Fibroblast of the conjunctiva (primary cell): ENCODE measurements at regions not wholly inside any gene's neighbourhood (a gene's known extent, or its start where the extent isn't known, plus 50 kb on each side); places are given as distances from the start of the nearest gene placed in this dataset.
"Not testable (repeated sequence)": the region's sequence is repeated elsewhere in the genome, so short reads cannot be mapped to it uniquely, and the experiment has no call there.

Experiments
- DNase-seq: peaks from one replicate; pipeline ENCODE4 v3.0.0-alpha.2; 2010; ENCODE audit warnings: low read depth

DNA sequence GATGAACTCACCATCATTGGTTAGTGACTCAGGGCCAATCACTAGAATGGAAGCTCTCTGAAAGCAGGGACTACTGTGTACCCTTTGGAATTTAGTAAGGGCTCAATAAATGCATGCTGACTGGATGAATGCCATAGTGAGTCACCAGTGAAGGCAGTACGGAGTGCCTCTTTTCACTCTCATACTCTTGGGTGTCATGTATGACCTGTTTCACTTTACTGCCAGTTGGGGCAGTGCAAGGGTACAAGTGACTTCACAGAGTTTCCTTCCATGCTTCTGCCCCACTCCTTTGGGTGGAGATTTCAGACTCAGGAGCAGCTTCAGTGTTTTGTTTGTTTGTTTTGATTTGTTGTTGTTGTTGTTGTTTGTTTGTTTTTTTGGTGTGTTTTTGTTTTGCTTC is 57.7 kb downstream of the SOX3 start:
- no peak for DNase-seq

DNA sequence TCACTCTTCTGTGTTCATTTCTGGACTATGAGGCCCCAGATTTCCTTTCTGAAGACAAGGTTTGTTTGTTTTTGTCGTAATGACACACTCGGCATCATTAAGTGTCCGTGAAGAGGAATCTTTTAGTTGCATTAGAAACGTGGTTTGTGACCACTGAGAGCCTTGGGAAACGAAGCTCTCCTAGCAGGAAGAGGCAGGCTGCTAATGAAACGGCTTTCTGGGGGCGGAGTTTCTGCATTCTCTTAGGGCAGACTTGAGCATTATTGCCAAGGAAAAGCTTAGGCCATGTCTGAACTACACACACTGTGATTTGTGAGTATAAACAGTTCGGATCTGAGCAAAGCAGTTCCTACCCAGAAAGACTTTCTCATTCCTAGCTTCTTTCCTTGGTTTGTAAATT is 64.0 kb downstream of the SOX3 start:
- no peak for DNase-seq

DNA sequence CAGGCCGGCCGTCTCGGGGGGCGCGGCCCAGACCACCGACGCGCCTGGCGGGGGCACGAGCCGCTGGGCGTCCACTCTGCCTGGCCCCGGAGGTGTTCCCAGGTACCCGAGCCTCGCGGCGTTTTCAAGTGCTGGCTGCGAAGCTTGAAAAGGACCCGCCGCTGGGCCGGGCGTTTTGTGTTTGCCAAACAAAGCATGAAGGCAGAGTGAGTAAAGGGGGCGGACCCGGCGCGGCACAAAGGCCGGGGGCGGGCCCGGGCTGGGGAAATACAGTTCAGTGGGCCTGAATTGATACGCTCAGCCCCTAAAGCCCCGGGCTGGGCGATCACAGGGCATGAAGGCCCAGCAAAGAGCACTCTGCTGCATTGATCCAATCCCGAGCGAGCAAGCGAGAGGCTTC is 65.4 kb downstream of the SOX3 start:
- DNase-seq: no peak

DNA sequence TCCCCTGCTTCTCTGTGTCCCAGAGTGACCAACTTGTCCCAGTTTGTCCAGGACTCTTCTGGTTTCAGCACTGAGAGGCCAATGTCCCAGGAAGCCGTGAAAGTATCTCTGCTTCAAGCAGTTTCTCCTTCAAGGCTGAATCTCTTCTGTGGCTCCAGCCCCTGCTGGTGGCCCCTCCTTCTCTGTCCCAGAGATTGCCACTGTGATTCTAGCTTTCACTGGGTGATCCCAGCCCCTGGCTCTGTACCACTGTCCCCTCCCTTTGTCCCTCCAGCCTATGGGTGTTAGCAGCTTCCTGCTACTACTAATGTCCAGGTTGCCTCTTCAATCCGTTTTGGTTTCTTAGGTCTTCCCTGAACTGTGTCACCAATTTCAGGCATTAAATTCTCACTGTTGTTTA is 70.5 kb downstream of the SOX3 start:
- no peak for DNase-seq

DNA sequence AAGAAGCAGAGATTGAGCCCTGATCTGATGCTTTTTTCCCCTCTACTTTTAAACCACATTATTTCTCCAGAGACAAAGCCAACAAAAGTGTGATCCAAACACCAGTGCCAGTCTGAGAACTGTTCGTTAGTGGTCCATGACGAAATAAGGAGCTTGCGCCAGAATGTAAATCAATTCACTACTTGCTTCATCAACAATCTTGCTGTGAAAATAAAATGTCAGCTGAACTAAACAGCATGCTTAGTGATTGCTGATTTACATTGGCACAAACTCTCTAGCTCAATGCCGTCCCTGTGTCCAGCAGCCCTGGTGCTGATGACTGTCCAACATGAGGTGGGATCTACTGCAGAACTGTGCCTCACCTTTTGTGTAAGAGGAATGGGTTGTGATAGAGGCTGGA is 71.3 kb downstream of the SOX3 start:
- no peak for DNase-seq

DNA sequence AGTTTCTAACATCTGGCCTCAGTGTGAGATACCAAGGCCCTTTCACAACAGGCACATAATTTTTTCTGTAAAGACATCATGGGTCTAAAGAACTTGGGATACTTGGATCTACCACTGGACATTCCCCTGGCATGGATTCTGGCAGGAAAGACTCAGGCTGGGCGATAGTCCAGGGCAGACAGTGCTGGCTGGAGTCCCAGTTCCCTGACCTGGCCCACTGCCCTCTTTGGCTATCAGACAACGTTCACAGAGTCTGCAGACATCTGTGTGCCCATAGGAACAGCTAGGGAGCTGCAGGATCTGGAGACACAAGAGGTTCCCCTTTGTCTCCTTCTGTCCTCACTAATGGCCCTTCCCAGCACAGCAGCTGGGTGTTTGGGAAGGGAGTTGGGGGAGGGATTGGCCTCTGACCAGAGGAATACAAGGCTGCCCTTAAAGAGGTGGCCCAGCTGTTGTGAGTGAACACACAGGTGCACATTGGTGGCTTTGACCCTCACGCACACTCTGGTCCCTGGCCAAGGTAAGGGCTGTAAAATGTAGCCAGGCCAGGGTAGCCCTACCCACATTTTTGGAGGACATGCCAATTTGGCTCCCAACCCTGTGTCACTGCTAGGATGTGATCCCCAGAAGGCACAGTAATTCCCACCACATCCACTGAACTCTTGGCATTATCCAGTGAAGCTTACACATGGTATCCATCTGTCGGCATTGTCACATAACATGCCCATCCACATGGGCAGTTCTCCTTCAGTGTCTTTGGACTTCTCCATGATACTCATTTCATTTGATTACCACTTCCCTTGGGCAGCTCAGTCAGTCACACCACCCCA is 72.3 kb downstream of the SOX3 start:
- DNase-seq: no peak

DNA sequence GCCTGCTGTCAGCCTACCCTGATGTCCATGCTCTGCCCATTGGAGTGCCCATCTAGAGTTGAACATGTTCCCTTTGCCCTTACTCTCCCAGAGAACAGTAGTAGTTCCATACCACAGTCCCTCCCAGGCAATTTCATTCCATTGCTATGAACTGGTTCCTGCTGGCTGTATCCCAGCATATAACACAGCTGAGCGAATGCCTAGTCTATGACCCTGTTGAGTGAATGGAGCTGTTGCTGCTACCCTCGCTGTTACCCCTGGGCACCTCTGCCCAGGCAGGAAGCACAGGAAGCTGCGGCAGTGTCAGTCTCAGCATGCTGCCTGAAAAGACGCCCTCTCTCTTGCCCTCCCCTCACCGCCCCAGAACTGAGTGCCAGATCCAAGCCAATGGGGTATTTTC is 73.3 kb downstream of the SOX3 start:
- DNase-seq: no peak

DNA sequence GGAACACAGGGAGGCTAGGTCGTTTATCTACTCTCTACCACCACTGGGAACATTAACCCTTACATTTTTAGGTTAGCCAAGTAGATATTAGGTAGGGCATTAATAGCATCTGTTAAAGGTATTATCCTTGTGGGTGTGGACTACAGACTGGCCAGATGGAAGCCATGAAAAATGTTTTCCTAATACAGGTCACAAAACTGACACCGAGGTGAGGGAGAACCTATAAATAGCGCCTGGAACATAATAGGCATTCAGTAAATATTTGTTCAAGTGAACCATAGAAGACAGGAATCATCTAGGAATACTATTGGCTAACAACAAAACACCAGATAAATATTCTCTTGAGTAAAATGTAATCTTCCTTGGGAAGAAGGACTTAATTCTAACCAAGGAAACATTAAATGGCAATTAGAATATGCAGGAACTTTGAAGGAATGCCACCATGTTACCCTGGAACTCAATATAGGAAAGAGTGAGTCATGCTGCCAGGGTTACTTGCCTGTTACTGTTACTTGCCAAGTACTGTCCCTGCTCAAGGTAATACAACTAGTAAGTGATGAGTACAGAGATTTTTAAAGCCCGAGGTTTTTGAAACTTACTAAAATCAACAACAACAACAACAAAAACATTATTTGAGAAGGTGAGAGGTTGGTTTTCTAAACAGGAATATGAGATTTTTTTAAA is 79.0 kb downstream of the SOX3 start:
- DNase-seq: no peak

DNA sequence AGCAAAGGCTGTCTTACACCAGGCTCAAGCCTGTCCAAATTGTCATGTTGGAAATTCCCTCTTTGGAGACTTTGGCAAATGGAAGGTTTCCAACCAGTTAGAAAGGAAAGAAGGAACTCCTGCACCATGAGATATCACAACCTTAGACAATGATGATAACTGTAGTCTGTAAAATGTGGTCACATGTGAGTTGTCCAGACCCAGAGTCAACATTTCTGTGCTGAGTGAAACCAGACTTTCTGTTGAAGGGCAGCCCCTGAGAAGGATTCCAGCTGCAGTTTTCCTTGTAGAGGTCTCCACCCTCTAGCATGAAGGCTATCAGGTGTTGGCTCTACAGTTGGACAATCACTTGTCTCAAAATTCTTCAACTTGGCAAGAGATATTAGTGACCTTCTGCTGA is 82.4 kb downstream of the SOX3 start:
- DNase-seq: no peak

DNA sequence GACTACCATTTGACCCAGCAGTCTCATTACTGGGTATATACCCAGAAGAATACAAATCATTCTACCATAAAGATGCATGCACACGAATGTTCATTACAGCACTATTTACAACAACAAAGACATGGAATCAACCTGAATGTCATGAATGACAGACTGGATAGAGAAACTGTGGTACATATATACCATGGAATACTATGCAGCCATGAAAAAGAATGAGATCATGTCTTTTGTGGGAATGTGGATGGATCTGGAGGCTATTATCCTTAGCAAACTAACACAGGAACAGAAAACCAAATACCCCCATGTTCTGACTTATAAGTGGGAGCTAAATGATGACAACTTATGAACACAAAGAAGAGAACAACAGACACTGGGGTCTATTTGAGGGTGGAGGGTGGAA is 102.7 kb downstream of the SOX3 start:
- DNase-seq: not testable (repeated sequence)

DNA sequence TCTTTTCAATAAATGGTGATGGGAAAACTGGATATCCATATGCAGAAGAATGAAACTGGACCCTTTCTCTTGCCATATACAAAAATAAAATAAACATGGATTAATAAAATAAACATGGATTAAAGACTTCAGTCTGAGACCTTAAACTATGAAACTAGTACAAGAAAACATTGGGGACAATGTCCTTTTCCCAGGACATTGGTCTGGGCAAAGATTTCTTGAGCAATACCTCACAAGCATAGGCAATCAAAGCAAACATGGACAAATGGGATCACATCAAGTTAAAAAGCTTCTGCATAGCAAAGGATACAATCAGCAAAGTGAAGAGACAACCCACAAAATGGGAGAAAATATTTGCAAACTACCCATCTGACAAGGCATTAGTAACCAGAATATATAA is 108.5 kb downstream of the SOX3 start:
- not testable (repeated sequence) for DNase-seq

DNA sequence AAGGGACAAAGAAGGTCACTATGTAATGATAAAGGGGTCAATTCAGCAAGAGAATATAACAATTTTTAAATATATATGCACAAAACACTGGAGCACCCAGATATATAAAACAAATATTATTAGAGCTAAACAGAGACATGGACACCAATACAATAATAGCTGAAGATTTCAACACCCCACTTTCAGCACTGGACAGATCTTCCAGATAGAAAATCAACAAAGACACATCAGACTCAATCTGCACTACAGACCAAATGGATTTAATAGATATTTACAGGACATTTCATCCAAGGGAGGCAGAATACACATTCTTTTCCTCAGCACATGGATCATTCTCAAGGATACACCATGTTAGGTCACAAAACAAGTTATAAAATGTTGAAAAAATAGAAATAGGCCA is 111.4 kb downstream of the SOX3 start:
- DNase-seq: no peak

DNA sequence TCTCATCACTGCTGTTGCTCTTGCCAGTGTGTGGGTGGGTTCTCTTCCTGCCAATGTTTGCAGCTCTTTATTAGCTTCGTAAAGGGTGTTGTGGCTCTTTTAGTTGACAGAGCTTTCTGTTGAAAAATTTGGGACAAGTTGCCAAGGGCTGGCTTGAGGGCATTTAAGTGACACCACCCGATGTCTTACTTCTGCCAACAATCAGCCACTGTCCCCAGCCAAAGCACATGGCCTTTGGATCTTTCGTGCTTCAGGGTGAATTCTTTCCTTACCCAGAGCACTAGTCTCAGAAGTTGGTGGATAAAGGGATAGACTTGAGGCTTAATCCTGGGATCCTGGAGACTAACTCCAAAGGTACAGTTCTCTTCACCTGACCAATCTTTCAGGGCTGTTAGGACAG is 113.6 kb downstream of the SOX3 start:
- no peak for DNase-seq

DNA sequence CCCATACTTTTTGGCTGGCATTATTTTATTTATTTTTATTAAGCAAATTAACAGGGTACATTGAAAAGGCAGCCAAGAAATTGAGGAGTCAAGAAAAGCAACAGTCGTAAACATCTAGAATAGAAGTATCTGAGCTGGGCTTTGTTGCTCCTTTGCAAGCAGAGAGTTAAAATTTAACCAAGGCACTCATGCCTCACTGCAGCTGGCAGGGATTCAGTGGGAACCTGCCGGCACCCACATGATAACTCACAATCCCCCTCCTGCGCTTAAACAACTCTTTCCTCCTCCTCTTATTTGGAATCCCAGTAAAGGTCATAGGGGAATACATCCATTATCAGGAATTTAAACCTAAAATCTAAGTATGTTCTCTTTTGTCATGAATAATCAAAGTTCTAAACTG is 115.5 kb downstream of the SOX3 start:
- DNase-seq: no peak

DNA sequence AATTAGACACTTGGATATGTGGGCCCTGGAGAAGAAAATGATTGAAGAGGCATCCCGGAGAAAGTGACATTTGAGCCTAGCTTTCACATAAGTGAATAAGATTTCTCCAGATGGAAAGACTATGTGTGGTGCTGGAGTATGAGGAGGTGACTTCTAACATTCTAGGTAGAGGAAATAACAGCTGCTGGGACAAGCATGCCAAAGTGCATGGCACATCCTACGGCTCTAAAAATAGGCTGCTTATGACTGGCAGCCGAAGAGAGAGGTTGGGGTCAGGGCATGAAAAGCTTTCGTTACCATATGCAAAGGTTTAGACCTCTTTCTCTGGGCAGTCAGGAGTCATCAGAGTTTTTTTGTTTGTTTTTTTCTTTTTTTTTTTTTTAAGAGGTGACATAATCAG is 142.0 kb downstream of the SOX3 start:
- no peak for DNase-seq

DNA sequence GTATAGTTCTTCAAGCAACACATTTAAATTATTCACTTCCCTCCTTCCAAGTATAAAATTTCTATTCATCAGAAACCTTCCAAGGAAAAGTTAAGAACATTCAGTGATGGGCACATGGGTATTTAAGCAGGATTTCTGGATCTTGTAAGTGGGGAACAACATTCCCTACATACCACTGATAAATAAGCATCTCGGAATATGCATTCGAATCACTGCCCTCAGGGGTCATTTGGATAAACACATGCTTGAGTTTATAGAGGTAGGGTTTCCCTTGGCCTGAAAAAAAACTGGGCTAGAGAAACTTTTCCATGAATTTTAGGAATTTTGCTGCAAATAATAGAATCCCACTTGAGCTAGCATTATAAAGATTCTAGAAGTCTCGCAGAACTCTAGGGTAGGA is 143.9 kb downstream of the SOX3 start:
- no peak for DNase-seq

DNA sequence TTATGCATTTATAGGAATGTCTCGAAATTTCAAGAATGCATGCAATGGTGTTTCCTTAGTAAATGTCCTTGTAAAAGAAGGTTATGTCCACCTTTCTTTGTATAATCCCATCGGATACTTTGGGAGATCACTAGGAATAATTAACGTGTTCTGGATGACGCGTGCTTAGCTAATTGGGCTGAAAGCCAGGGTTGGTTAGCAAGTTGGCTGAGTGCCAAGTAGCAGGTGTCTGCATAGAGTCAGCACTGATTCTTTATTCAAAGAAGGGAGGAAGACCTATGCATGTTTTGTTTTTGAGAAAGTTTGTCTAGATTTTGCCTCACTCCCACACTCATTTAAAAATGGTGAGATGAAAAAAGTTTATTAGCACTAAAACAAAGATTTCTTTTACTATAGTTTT is 144.6 kb downstream of the SOX3 start:
- DNase-seq: no peak

DNA sequence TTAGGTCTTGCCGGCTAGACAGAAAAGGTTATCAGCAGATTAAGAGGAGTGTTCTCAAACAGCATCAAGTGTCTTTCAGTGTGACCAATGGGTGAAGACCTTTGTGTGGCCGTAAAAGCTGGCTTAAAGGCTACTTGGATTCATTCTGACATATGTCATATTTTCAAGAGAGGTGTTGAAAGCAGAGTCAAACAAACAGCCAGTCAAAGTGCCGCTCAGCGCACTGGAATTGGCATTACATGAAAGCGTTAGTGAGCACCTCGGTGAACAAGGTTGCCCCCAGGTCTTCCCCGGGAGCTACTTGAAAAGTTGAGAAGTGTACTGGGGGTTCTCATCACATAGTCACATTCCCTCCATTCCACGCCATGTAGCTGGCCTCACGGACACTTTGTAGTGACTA is 148.9 kb downstream of the SOX3 start:
- DNase-seq: no peak

DNA sequence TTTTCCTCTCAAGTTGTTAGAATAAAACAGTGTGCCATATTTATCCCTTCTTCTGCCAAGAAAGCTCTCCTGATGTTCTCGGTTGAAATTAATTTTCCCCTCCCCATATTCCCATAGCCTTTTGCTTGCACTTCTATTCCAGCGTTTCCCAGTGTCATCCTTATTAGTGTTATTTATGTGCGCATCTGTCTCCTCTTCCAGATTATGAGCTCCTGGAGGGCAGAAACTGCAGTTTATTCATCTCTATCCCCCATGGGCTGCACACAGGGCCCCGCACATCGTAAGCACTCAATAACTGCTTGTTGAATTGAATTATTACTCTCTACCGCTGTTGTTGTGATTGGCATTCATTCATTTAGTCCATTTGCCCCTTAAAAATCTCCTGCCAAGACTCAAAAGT is 149.4 kb downstream of the SOX3 start:
- DNase-seq: no peak

DNA sequence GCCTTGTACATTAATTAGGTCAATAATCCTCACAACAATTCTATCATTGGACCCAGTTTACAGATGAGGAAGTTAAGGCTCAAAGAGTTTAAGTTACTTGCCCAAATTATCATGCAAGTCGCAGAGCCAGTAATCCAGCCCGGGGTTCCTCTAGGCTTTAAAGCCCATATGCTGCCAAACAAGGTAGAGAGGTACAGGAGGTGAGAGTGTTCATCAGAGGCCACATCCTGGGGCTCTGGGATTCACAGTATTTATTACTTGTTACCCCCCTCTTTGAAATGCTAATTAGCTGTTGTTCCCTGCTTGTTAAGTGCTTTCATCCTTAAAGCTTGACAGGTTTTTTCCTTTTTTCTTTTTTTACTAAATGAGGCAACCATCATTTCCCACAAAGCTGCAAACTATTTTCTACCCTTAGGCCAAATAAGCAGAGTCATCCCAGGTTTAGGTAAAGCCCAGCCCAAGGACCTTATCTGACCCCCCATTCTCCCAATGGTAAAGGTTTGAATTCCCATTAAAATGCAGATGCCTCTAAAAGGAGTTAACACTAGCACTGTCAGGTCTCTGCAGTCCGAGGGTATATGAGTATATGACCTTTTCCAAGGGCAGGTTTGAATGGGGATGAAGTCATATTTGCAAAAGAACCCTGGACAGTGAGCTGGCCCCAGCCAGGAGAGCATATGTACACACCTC is 150.3 kb downstream of the SOX3 start:
- DNase-seq: no peak

DNA sequence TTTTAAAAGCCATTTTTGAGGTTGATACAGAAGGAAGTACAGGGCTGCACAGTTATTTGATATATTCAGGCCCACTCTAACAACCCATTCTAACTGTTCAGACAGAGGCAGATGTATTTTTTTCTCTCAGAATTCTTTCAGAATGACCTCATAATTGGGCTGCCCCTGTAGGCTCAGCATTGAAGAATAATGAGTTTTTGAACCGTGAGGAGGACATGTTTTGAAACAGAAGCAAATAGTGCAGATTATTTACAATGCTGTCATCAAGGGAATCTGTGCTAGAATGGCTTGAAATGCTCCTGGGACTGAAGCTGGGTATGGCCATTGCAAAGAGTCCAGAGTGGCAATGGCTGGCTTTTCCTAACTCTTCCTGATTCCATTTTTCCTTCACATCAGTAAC is 158.1 kb downstream of the SOX3 start:
- DNase-seq: no peak

DNA sequence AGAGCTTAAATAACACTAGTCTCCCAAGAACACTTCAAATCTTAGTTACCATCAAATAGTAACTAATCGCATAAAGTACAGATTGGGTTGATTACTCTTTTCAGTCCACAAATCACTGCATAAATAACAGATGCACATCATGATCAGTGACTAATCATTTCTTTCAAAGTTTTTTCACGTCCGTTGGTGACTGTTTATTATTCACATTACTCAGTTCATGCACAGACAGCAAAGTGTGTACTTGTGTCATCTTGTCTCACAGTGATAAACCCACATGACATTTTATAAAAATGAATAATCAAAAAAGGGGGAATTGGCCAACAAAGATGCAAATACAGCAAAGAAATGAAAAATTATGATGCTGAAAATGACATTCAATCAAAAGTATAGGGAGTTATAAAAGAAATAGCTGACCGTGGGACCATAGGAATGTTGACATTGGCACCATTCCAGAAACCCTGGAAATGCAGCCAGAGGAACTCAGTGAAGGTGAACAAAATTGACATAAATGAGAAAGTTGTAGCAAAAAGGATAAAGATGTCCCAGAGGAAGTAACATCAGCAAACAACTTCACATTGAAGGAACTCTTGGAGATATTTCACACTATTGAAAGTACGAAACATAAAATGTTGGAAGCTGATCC is 161.5 kb downstream of the SOX3 start:
- DNase-seq: no peak

DNA sequence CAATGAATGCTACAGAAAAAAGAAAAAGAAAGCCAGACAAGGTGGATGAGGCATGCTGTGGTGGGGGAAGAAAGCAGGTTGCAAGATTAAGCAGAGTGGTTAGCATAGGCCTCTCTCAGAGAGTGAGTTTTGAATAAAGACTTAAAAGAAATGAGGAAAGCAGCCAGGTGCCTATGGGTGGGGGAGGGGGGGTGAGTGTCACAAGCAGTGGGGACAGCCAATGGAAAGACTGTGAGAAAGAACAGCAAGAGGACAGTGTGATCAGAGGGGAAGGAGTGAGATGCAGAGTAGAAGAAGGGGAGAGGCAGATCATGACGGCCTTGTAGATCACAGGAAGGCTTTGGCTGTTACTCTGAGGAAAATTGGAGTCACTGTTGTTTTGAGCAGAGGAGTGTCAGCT is 162.5 kb downstream of the SOX3 start:
- no peak for DNase-seq
